Pancreas (tissue), 10 donors: ENCODE measurements at regions not wholly inside any gene's neighbourhood (a gene's known extent, or its start where the extent isn't known, plus 50 kb on each side); places are given as distances from the start of the nearest gene placed in this dataset.

ENCODE experiments used
- ATAC-seq, 4 donors: fragments of 200-7000 bp; cut with Tn5 transposase; one replicate each; pipeline versions ENCODE4 v1.8.0 to v1.9.1; 2020; ENCODE audit warnings: mild to moderate bottlenecking in 4 of 4, moderate library complexity in 4 of 4
- DNase-seq, 6 donors: peaks; one replicate each; pipeline ENCODE4 v3.0.0-alpha.2; 2020
- FAIRE-seq: peaks from 2 replicates; lab custom pipeline; 2012; peaks lifted over from hg19 to GRCh38; lab: Jason Lieb, UNC
- H3K27ac ChIP-seq, 4 donors: fragments of 200-600 bp; sonication (generic); 1 replicate in 3 of 4; 2 replicates in 1 of 4; pipeline versions ENCODE4 v1.5.0 to v1.8.0; 2020
- H3K27me3 ChIP-seq, 4 donors: fragments of 200-600 bp; one replicate each; pipeline ENCODE4 v1.8.0; 2021
- H3K36me3 ChIP-seq, 3 donors: fragments of 200-600 bp; sonication (generic) in 1 of 3; one replicate each; pipeline versions ENCODE4 v1.5.0 to v1.8.0; 2020 to 2021
- H3K4me1 ChIP-seq, 3 donors: fragments of 200-600 bp; one replicate each; pipeline ENCODE4 v1.8.0; 2021
- H3K4me3 ChIP-seq, 4 donors: fragments of 200-600 bp; sonication (generic) in 2 of 4; one replicate each; pipeline versions ENCODE4 v1.5.0 to v1.8.0; 2020 to 2021
- H3K9me3 ChIP-seq, 4 donors: fragments of 200-600 bp; one replicate each; pipeline ENCODE4 v1.8.0; 2021
- WGBS, 2 donors: extraction: QIAGEN DNeasy Blood & Tissue Kit; methylation state at CpG; one replicate each; pipeline ENCODE4 v1.1.7; 2013; 5-methylcytosine and 5-hydroxymethylcytosine counted together
- intact Hi-C, 3 donors: fragments of 100-400 bp; cut with DNase I; formaldehyde crosslinking; loops; one replicate each; pipeline versions ENCODE4 v1.11.1 to v1.14.2; 2022
- TF ChIP-seq, protein P1 (sequence below), 4 donors: fragments of 200-600 bp; sonication (generic) in 3 of 4; IDR thresholded peaks; one replicate each; pipeline versions ENCODE4 v1.5.0 to v1.8.0; 2021; ENCODE audit warnings: antibody characterized with exemption in 4 of 4
- donor health status: healthy with polysubstance abuse.
- donor health status: DM: no; HTN: no; CAD: no; lungs with moderate emphysema.
- donor health status: DM: no; HTN: no; CAD: no.
- donor health status: control.
- donor health status: control.
- donor health status: Bipolar disorder and iron deficiency.
- donor health status: DM: yes; HTN: yes; CAD: no.
- donor health status: DM: no; HTN: no; CAD: no.
- donor health status: DM: no; HTN: no; CAD: no.
- donor health status: DM: yes; HTN: yes; CAD: no.

DNA sequence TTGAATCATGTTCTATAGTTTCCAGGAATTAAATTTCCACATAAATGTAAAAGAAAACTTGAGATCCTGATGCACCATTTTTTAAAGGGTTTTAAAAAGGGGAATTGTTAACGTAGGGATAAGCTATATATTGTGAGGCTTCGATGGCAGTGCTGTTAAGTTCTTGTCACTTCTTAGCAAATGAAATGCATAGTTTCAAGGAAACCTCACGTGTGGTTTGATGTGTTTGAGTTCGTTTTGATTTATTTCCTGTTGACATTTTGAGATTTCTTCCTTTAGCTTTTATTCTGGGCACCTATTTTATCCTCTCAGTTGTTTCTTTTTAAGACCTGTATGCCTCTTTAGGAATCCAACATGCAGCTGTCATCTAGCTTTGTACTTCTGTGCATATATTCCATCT, 301.0 kb downstream of the DOCK8 start:
- Histone ChIP-seq H3K4me3 (no peak overlapping the region), H3K9me3 (no peaks in the 10 kb centered on the region), H3K4me1 (peaks cover 0 to 8% (median 0%) of the 10 kb centered on the region in 3 donors), H3K27me3 (no peaks in the 10 kb centered on the region), H3K27ac (no peak overlapping the region), H3K36me3 (no peaks in the 10 kb centered on the region)
- FAIRE-seq (no peak), DNase-seq (no peak), ATAC-seq (no peak)
- TF ChIP-seq, protein P1, sequence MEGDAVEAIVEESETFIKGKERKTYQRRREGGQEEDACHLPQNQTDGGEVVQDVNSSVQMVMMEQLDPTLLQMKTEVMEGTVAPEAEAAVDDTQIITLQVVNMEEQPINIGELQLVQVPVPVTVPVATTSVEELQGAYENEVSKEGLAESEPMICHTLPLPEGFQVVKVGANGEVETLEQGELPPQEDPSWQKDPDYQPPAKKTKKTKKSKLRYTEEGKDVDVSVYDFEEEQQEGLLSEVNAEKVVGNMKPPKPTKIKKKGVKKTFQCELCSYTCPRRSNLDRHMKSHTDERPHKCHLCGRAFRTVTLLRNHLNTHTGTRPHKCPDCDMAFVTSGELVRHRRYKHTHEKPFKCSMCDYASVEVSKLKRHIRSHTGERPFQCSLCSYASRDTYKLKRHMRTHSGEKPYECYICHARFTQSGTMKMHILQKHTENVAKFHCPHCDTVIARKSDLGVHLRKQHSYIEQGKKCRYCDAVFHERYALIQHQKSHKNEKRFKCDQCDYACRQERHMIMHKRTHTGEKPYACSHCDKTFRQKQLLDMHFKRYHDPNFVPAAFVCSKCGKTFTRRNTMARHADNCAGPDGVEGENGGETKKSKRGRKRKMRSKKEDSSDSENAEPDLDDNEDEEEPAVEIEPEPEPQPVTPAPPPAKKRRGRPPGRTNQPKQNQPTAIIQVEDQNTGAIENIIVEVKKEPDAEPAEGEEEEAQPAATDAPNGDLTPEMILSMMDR (IDR thresholded peaks at IDR 0.05) = no peak
- WGBS, 2 donors = 61 to 70% methylated on average over 4 of the region's 4 CpGs
- intact Hi-C loops = no loop called here

- Histone ChIP-seq H3K36me3 (no peaks in the 10 kb centered on the region), H3K4me1 (peaks cover 8 to 20% (median 9%) of the 10 kb centered on the region in 3 donors), H3K27ac (no peak overlapping the region), H3K27me3 (no peaks in the 10 kb centered on the region), H3K4me3 (no peak overlapping the region), H3K9me3 (no peaks in the 10 kb centered on the region)
- 72 to 85% methylated on average over 4 of the region's 4 CpGs for WGBS, 2 donors
- intact Hi-C loops = no loop called here
- no peak for FAIRE-seq
- ATAC-seq = peak; percentile 40 to 66 (median 55)
- no peak for DNase-seq
- TF ChIP-seq, protein P1 (IDR thresholded peaks at IDR 0.05) = no peak
Observed at GRCh38 chr9:517993-518392, 303.3 kb downstream of the DOCK8 start.

- TF ChIP-seq, protein P1 (IDR thresholded peaks at IDR 0.05) = no peak
- WGBS, 2 donors = 70 to 86% methylated on average over 5 of the region's 5 CpGs
- H3K36me3 ChIP-seq = no peaks in the 10 kb centered on the region
- no peak for FAIRE-seq
- ATAC-seq = peak in 3 of 4 donors; percentile 24 to 41 (median 24)
- intact Hi-C loops = no loop called here
- H3K27ac ChIP-seq = no peak overlapping the region
- H3K9me3 ChIP-seq = no peaks in the 10 kb centered on the region
- no peaks in the 10 kb centered on the region for H3K27me3 ChIP-seq
- DNase-seq = no peak
- H3K4me3 ChIP-seq = no peak overlapping the region
- H3K4me1 ChIP-seq = peaks cover 8 to 20% (median 9%) of the 10 kb centered on the region in 3 donors
Observed at GRCh38 chr9:518540-518939, 303.9 kb downstream of the DOCK8 start.

DNA sequence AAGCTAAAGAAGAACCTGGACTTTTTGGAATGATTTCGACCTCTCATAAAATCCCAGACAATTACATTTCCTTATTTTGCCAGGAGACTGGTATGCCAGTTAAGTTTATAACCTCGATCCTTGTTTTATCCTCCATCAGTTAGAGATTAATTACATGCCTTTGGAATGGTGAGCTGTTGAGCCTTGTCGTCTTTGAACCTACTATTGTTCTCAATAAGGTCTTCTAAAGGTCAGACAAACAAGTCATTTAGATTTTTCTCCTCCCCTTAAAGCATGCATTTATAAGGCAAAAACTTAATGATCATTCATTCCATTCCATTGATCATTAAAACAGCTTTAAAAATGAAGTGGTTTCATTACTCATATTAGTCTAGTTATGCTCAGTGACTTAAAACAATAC, 304.9 kb downstream of the DOCK8 start:
- peaks cover 8 to 20% (median 9%) of the 10 kb centered on the region in 3 donors for H3K4me1 ChIP-seq
- DNase-seq (no peak), FAIRE-seq (peak; percentile 9), ATAC-seq (no peak)
- H3K36me3 ChIP-seq = no peaks in the 10 kb centered on the region
- no peaks in the 10 kb centered on the region for H3K27me3 ChIP-seq
- TF ChIP-seq, protein P1 (IDR thresholded peaks at IDR 0.05) = no peak
- WGBS, 2 donors = 57 to 63% methylated on average over 3 of the region's 3 CpGs
- intact Hi-C loops = no loop called here
- no peak overlapping the region for H3K4me3 ChIP-seq
- no peaks in the 10 kb centered on the region for H3K9me3 ChIP-seq
- no peak overlapping the region for H3K27ac ChIP-seq

- H3K4me1 ChIP-seq = peaks cover 8 to 20% (median 9%) of the 10 kb centered on the region in 3 donors
- H3K36me3 ChIP-seq = no peaks in the 10 kb centered on the region
- H3K4me3 ChIP-seq = no peak overlapping the region
- H3K27me3 ChIP-seq = no peaks in the 10 kb centered on the region
- DNase-seq = no peak
- no peaks in the 10 kb centered on the region for H3K9me3 ChIP-seq
- WGBS, 2 donors = 95 to 98% methylated on average over 3 of the region's 3 CpGs
- FAIRE-seq = no peak
- intact Hi-C loops = no loop called here
- ATAC-seq = no peak
- H3K27ac ChIP-seq = no peak overlapping the region
- TF ChIP-seq, protein P1 (IDR thresholded peaks at IDR 0.05) = no peak
Observed at GRCh38 chr9:520302-520701, 305.6 kb downstream of the DOCK8 start.
